NCI-H1048 (cell line): ENCODE measurements at regions not wholly inside any gene's neighbourhood (a gene's known extent, or its start where the extent isn't known, plus 50 kb on each side); places are given as distances from the start of the nearest gene placed in this dataset.

ENCODE experiments used
- DNase-seq: peaks from one replicate; lab custom pipeline; 2025; lab: John Stamatoyannopoulos, UW

- DNase-seq, result no peak
Measured at GRCh38 chr17:54836723-54837462, 63.8 kb upstream of the TOM1L1 start.

GRCh38 chr17:54838651-54839421 is 61.8 kb upstream of the TOM1L1 start:
- no peak for DNase-seq

DNA sequence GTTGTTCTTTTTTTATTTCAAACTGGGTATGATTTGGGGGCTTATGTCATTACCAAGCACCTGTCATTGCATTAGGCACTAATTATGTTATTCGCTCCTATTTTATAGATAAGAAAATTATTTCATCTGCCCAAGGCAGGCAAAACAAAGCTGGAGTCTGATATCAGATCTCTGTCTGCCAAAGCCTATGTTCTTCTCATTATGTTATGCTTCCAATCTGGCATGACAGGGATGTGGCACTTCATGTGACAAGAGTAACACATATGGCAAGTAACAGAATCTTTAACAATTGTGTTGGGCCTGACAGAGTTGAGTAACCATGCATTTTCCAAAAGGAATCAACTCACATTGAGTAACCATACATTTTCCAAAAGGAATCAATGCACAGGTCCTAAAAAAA is 61.2 kb upstream of the TOM1L1 start:
- DNase-seq, result no peak

DNA sequence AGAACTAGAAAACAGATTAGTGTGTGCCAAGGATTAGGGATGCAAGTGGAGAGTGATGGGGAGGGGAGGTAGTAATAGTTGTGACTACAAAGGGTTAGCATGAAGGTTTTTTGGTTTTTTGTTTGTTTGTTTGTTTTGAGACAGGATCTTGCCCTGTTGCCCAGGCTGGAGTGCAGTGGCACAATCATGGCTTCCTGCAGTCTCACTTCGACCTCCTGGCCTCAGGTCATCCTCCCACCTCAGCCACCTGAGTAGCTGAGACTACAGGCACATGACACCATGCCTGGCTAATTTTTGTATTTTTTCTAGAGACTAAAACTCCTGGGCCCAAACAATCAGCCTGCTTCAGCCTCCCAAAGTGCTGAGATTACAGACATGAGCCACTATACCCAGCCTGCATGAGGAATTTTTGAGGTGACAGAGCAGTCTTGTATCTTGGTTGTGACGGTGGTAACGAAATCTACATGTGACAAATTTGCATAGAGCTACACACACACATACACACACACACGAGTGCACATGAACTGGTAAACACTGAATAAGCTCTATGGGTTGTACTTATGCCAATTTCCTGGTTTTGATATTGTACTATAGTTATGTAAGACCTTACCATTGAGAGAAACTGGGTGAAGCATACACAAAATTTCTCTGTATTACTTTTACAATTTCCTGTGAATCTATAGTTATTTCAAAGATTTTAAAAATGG is 59.6 kb upstream of the TOM1L1 start:
- DNase-seq, result no peak

- no peak for DNase-seq
Measured at GRCh38 chr17:54841656-54842055, 59.0 kb upstream of the TOM1L1 start.

DNA sequence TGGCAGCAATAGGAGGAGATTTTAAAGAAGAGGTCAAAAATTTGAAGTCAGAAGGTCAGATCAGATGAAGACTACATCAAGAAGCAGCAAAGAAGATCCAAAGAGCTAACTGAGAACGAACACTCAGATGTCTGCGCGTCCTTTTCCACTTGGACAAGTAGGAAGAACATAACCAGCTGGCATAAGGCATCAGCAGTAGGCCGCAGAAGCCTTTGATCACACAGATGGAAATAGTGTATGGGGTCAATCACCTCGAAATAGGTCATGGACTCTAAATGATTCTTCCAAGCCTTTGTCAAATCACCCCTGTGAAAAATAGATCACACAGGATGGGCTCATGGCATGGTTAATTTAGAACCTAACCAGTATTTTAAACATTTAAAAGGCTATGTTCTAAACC is 56.4 kb upstream of the TOM1L1 start:
- no peak for DNase-seq

- no peak for DNase-seq
Measured at GRCh38 chr17:54848368-54848987, 52.2 kb upstream of the TOM1L1 start.

DNA sequence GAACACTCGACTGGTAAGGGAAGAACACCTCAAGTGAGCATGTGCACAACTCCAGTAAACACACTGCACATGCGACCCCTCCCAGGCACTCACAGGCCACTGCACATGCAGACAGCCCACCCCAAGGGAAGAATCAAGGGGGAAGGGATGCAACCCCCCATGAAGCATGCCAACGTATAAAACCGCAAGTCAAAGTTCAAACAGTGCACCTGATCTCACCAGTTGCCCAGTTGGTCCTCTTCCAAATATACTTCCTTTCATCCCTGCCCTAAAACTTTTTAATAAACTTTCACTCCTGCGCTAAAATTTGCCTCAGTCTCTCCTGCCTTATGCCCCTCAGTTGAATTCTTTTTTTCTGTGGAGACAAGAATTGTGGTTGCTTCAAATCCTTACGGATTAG is 51.0 kb upstream of the TOM1L1 start:
- no peak for DNase-seq
